ENCODE measurements at regions not wholly inside any gene's neighbourhood (a gene's known extent, or its start where the extent isn't known, plus 50 kb on each side); places are given as distances from the start of the nearest gene placed in this dataset.

- CTCF ChIA-PET = interaction anchor here (1.5 to 3.8 kb wide), 2 partner anchors 27 to 473 kb away, joined by 3 to 109 read pairs; no protein-coding TSS in a partner anchor
- no peaks in the 10 kb centered on the region for H3K79me2 ChIP-seq (ENCODE audit: control insufficient read depth, insufficient read depth, low read length)
These were observed 146.6 kb downstream of the IRF8 start for GRCh38 chr16:86045591-86045971.

More at GRCh38 chr16:86045591-86045971, 146.6 kb downstream of the IRF8 start:
- no peaks in the 10 kb centered on the region for H3K36me3 ChIP-seq (ENCODE audit: control insufficient read depth in 2 of 2, extremely low read depth in 1 of 2, insufficient read depth in 2 of 2, low read length in 2 of 2)
- TF ChIP-seq CTCF (IDR thresholded peaks at IDR 0.05; ENCODE audit: extremely low read depth in 1 of 2, insufficient read depth in 1 of 2, low read depth in 1 of 2, low read length in 2 of 2) (no peak), GATA2 (IDR thresholded peaks at IDR 0.05; ENCODE audit: insufficient read depth, insufficient read length, low read depth, low read length) (no peak), FOS (IDR thresholded peaks at IDR 0.05; ENCODE audit: borderline replicate concordance, insufficient read depth, low read length) (no peak), MYC (IDR thresholded peaks at IDR 0.05; ENCODE audit: low read depth, low read length) (no peak), POLR2A (IDR thresholded peaks at IDR 0.05; ENCODE audit: low read depth, low read length) (no peak), POLR2AphosphoS5 (IDR thresholded peaks at IDR 0.05; ENCODE audit: insufficient read depth, low read depth, low read length) (no peak), EZH2 (IDR thresholded peaks at IDR 0.05; ENCODE audit: borderline replicate concordance, low read depth, low read length, severe bottlenecking) (no peak), MAX (IDR thresholded peaks at IDR 0.05; ENCODE audit: insufficient read depth, insufficient read length) (no peak), JUN (IDR thresholded peaks at IDR 0.05; ENCODE audit: borderline replicate concordance, insufficient read depth, insufficient read length, low read depth) (no peak)
- no peak for DNase-seq (ENCODE audit: low read depth, low spot score)
- H3K9me1 ChIP-seq (replicated peaks; ENCODE audit: control insufficient read depth, extremely low read depth, insufficient read depth, low read length) = no peaks in the 10 kb centered on the region
- intact Hi-C loops (cut with micrococcal nuclease) (no loop called here), dilution Hi-C loops (cut with MboI; ENCODE audit: extremely low pct_ligation_motif_present, low sequenced_read_pairs) (no loop called here)
- no peak for FAIRE-seq
- POLR2A ChIA-PET = no interaction called here
- no peak overlapping the region for H3K4me3 ChIP-seq (replicated peaks in 1 of 3; ENCODE audit: insufficient read depth in 1 of 3, low read depth in 1 of 3, low read length in 3 of 3)
- H3K4me2 ChIP-seq (ENCODE audit: insufficient read depth, low read length) = no peak overlapping the region
- no peak overlapping the region for H3K9ac ChIP-seq (replicated peaks; ENCODE audit: extremely low read depth, insufficient read depth, low read length)
- H3K27me3 ChIP-seq (ENCODE audit: control insufficient read depth in 2 of 2, insufficient read depth in 2 of 2, low read length in 2 of 2) = peaks cover 5 to 20% of the 10 kb centered on the region in 2 experiments
- H3K9me3 ChIP-seq (replicated peaks; ENCODE audit: control insufficient read depth, insufficient read depth, low read length) = no peaks in the 10 kb centered on the region
- H2AFZ ChIP-seq (ENCODE audit: low read depth, low read length) = no peak overlapping the region
- no TSS peak for BruUV-seq (replicated peaks)
- no peaks in the 10 kb centered on the region for H3K4me1 ChIP-seq (ENCODE audit: control insufficient read depth, extremely low read depth, insufficient read depth, low read length)
- H4K20me1 ChIP-seq (replicated peaks; ENCODE audit: control insufficient read depth, extremely low read depth, insufficient read depth, low read length) = no peaks in the 10 kb centered on the region
- H3K27ac ChIP-seq (ENCODE audit: insufficient read depth, low read depth, low read length) = no peak overlapping the region

Measured in endothelial cell of umbilical vein (primary cell).